Midbrain (tissue), 1 donor: ENCODE measurements at regions not wholly inside any gene's neighbourhood (a gene's known extent, or its start where the extent isn't known, plus 50 kb on each side); places are given as distances from the start of the nearest gene placed in this dataset.

Experiments used
- DNase-seq: peaks from one replicate; lab custom pipeline; 2025; lab: John Stamatoyannopoulos, UW

DNA sequence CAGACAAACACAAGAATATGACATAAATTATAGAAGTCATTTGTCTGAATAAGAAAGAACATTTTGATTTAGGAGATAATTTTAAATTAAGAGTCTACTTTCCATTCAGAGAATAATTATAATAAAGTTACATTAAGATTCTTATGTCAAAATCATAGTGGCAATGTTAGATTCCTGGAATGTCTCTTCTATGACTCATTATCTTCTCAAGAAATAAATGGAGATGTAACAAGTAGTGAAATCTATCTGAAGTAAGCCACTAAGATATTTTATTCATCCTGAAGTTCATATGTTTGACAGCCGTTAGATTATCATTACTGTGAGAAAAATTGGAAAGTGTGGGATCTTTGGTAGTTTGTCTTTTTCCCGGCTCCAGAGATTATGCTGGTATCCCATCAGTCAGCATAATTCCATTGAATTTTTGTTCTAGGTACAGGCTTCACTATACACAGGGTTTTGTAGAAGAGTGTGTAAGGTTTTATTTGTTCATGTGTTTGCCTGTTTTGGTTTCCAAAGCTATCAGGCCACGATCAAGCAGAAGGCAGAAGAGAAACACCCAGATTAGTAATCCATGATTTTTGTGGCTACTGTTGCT lies 1246.6 kb upstream of the LRRTM1 start:
- no peak for DNase-seq

DNA sequence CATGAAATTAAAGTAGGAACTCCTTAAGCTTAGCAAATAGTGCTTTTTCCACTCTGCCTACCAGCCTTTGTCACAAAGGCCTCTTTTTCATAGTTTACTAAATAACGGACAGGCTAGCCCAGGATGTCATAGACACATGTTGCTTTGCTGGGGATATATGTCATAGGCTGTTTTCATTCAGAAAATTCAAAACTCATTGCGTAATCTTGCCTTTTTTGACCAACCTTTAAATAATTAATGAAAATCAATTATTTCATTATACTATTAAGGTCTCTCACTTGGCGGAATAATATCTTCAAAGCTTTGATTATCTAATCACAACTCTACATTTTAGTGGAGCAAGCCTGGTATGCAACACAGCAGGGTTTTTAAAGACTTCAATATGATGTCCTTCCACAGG lies 1245.7 kb upstream of the LRRTM1 start:
- no peak for DNase-seq

DNA sequence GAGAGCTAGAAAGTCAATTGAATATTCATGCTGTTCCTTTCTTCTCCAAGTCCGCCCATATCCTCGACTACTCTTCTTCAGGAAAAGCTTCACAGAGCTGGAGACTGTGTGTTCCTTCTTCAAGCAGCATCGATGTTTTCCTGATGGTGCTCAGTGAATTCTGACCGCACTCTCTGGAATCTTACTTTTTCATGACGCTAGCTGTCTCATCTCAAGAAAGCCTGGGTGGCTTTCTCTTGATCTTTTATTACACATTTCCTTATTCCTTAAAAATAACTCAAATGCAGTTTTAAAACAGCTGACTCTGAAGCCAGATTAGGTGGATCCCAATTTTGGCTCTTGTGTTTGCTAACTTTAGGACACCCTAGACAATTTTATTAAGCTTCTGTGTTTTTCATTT lies 1245.1 kb upstream of the LRRTM1 start:
- DNase-seq = no peak

DNA sequence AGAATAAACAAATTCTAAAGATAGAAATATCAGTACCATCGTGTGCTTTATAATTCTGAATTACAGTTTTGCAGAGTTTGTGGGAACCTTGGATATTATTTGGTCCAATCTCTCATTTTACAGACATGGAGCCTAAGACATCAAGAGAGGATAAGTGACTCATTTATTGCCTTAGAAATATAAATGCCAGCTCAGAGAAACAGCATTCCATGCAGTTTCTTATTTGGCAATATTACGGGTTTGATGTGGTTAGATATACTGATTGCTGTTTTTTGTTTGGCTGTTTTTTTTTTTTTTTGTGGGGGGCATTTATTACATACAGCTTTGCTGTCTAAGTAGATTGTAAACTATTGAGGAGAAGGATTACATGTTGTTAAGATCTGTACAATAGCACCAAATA lies 1241.1 kb upstream of the LRRTM1 start:
- DNase-seq = no peak

DNA sequence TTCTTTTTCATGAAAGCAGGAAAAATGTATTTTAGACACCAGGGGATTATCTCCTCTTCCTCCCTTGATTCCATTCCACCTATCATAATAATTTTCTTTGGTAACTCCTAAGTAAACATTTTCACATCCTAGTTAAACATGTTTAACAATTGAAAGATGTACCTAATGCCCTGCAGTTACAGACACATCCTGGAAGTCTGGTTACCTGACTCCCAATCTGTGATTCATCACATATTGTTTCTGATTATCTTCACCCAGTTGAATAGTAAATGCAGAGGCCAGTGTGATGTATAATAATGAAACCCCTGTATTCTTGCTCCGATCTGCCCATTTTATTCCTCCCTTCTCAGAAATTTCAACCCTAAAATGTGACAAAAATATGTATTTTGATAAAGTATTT lies 1237.6 kb upstream of the LRRTM1 start:
- DNase-seq = no peak

DNA sequence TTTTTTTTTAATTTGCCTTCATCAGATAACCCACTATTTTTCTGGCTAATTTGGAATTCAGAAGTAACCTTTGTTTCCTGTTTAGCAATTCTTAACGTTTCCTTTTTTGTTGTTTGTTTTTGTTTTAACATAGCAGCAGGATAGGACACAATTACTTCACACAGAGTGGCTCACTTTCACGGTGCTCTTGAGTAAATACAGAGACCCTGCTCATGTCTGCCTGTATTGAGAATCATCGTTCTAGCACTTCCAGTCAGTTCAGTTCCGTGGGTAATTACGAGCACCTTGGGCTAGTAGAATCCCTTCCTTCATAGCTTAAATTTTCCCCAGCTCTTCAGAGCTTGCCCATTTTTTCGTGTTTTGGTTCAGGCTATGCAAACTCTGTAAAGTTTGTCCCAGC lies 1225.4 kb upstream of the LRRTM1 start:
- no peak for DNase-seq

DNA sequence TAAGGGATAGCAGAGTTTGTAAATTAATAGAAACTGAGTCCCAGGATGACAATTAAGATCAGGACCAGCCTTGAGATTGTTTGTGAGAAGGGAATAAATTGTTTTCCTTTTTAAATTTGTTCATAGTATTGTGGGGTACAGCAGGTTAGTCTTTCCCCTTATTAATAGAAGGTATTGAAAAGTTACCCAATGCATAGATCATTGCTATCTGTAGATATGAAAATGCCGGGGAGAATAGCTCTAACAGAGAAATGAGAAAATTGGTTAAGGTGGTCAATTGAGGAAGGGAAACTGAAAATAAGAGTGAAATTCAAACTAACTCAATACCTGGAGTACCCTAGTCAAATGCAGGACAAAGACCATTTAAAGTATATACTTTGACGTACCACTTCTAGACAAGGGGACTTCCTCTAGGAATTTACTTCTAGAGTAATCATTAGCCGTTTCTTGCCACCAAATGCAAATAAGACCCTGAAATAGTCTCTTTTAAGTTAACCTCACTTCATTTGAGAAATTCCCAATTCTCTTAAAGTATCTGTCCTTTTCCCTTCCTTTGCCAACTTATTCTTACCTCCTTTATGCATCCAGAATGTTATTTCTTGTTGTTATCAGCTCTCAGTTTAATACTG lies 1224.4 kb upstream of the LRRTM1 start:
- DNase-seq = no peak

DNA sequence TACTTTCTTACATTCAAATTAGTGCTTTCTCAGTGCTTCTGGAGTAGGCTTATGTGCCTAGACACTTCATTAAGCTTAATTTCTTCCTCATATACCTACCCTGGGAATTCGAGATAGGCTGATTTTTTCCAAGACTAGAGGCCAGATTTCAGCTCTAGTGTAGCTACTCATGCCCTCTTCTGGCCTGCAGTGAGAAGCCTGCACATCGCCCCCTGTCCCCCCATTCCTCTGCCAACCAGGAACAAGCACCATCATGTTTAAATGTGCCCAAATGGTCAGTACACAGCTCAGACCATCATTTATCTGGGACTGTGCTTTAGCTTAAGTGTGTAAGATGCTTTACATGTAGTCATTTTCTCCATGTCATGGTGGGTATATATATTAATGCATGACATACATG lies 1218.8 kb upstream of the LRRTM1 start:
- no peak for DNase-seq

DNA sequence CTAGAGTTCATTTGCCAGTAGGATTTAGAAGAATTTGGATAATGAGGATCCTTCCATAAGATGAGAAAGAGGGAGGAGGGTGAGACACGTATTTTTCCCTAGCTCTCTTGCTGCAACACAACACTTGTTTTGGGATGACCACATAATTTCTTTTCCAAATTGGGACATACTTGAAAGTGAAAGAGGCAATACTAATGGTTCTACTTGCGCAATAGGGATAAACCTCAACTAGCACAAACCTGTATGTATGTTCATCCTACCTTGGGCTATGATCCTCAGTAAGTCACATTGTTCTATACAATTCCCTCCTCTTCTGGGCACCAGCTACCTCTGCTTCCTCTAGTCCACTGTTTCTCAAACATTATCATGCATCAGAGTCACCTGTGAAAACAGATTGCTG lies 1208.8 kb upstream of the LRRTM1 start:
- DNase-seq = no peak

DNA sequence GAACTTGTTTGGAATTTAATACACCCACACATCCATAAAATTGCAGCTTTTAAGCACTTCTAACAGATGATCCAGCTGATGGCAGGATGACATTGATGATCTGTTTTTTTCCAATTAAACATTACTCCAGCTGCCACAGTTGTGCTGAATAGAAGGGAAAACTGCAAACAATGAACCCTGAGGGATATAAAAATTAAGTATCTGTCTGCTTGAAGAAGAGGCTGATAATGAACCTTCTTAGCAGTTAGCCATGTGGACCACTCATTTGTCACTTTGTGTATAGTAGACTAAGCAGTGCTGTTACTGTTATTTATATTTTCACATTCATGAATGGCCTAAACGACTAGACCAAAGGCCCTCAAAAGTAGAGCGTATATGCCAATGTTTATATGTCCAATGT lies 1201.0 kb upstream of the LRRTM1 start:
- DNase-seq = no peak

DNA sequence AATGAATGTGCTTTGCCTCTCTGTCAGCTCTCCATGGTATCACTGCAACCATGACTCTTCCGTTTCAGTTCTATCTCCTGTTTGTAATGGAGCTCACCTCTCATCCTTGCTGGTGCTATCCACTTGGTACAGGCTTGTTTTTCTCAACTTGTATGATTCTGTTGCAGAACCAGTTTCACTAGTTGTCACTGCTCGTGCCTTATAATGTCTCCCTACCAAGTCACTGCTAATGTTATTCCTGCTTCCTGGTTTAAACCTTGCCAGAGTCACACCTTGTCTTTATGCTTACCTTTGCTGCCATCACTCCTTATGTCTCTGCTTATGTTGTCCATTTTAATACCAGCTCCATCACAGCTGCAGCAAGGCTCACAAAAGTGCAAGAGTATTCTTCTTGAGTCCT lies 1191.0 kb upstream of the LRRTM1 start:
- no peak for DNase-seq

DNA sequence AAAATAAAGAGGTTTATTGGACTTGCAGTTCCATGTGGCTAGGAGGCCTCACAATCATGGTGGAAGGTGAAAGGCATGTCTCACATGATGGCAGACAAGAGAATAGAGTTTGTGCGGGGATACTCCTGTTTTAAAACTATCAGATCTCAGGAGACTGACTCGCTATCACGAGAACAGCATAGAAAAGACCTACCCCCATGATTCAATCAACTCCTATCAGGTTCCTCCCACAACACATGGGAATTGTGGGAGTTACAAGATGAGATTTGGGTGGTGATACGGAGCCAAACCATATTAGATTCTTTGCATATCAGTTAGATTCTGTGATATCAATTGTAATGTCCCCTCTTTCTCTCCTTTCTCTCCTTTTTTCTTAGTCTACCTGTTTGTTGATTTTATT lies 1178.7 kb upstream of the LRRTM1 start:
- no peak for DNase-seq

DNA sequence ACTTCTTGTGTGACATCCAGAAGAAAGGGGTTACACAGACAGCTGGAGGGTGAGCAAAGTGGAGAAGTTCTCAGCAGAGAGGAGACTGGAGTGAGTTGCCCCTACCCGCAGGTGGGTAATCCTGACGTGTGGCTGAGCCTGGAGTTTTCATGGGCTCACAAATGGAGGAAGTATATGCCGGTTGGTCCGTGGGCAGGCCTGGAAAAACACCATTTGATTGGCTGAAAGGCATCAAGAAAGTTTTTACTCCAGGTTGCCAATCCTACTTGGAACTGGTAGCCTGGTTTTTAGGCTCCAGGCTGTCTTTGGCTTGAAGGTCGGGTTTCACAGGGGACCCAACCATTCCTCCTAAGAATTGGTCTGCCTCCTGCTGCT lies 1177.4 kb upstream of the LRRTM1 start:
- no peak for DNase-seq

DNA sequence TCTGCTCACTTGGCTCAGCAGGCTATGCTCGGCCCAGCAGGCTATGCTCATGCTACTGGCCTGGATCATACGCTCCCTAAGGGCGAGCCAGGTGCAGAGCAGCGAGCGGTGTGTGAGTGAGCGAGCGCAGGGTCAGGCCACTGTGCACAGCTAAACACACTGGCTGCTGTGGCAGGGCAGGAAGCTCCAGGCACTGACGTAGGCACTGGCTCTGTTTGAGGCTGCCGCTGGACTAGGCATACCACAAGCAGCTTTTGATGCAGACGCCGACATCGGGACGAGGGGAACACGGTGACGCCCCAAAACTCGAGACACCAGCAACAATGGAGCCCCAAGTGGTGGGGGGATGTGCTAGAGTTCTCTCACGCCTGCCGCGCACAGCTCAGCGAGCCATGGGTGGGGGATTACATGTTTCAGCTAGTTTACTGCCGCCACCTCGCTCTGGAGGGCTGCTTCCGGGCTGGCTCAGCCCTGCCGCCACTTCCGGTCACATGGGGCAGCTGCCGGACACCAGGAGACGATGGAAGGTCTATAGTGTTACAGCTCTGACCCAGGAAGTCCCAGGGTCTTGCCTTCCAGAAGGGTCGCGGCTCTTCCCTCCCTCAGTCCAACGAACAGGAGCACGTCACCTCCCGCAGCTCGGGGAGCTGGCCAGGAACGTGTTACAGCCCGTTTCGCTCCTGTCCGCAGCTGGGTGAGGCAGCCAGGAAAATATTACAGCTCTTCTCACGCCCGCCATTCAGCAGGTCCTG lies 1176.9 kb upstream of the LRRTM1 start:
- no peak for DNase-seq

DNA sequence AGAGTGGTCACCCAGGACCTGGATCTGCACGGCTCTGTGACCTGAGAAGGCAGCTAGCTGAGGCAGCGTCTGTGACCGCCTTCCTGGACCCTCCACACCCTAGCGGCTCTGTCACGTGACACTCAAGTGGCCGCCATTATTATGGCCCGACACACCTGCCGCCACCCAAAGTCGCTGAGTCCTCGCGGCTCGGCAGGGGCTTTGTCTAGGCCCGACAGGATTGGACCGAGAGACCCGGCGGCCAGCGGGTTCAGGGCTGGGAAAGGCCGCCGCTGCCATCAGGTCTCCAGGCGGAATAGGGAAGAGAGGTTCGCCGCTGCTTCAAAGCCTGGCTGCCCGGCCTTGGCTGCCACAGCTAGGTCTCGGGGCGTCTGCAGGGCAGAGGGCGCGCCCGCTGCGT lies 1162.5 kb upstream of the LRRTM1 start:
- DNase-seq = no peak

DNA sequence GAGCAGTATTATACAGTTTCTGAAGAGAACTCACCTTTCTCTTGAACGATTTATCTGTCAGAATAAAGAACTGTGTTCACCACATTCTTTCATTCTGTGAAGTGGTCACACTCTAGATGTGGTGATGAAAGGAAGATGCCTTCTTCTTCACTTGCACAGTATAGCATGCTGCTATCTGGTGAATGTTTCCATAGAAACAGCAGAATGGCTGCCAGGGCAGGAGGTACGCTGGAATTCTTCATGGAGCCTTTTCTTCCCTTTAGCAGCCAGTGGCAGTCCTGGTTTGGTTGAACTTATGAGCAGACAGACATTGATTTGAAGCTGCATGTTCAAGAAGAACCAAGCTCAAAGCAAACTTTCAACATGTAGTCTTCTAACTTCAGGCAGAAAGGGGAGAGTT lies 1157.9 kb upstream of the LRRTM1 start:
- DNase-seq = no peak

DNA sequence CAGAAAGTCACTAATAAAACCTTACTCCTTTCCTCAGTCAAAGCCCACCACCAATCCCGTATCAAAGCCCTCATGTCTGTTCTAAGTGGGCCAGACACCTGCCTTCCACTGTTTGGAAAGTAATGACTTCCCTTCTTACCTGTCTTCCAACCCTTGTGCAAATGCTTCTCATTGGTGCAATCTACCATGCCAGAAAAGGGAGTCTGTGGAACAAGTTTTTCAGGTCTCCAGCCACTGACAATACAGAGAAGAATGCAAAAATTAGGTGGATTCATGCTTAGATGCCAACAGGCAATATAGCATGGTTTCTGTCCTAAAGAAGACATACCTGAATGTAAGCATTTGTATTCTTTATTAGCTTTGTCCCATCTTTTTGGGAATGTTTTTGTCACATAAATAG lies 1140.6 kb upstream of the LRRTM1 start:
- DNase-seq = no peak

DNA sequence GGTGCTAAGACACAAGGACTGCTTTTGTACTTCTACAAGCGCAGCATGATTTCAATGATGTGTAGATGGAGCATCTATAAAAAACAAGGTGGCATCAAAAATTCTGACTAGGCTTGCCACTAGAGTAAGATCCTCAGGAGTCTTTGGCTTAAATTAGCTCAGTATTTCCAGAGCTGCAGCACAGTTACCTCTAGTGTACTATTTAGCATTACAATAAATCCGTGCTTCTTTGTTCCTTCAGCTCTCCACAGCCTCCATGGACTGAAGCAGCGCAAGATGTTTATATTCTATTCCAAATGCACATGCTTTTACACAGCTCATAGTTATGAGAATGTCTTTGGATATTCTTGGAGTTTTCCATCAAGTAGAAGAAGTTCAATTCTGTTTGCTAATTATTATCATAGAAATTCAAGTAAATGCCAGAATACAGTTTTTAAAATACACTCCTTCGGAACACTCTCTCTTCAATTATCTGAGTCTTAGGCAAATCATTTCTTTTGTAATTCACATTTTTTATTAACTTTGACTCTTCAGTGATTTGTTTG lies 1133.0 kb upstream of the LRRTM1 start:
- DNase-seq = no peak

DNA sequence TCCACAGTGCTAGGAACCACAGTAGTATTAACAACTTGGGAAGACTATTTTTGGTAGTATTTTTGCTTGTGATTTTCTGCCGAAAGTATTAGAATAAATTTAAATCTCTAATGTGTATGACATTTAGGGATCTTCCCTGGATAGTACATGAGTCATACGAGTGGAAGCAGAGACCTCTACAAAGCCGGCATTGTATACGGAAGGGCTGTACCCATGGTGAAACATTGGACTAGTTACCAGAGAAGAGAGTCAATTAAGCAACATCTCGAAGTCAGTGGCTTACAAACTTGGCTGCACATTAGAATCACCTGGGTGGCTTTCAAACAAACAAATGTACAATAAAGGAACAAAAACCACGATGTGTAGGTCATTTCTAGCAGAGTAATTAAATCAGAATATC lies 1131.7 kb upstream of the LRRTM1 start:
- no peak for DNase-seq

DNA sequence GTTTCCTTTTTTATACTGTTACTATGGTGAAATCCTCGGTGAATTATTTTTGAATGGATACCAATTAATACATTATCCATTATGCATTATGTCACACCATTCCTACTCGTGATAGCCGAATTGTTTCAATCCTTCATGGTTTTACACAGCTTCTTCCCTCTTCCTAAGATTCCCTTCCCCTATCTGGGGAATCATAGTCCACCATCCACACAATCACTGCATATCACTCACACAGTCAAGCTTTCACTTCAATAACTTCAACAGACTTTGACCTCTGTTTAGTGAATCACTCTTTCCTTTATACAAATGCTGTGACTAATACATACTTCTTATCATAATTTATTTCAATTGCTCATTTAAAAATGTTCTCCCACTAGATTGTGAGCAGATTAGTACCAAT lies 1108.1 kb upstream of the LRRTM1 start:
- no peak for DNase-seq

DNA sequence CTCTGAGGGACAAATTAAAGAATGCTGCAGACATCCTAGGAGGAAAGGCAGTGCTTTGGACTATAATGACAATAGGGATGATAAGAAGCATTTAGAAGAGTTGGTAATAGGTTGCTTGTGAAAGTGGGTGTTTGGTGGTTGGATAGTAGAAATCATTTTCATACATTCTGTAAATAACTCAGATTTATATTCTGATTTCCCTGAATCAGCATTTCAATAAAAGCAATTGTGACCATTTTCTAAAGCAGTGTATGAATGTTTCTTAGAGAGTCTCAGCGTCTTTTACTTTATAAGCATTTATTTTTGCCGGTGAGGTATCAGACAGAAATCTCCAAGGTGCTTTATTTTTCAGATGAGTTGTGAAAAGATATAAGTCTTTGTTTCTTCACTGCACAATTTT lies 1099.0 kb upstream of the LRRTM1 start:
- DNase-seq = no peak

DNA sequence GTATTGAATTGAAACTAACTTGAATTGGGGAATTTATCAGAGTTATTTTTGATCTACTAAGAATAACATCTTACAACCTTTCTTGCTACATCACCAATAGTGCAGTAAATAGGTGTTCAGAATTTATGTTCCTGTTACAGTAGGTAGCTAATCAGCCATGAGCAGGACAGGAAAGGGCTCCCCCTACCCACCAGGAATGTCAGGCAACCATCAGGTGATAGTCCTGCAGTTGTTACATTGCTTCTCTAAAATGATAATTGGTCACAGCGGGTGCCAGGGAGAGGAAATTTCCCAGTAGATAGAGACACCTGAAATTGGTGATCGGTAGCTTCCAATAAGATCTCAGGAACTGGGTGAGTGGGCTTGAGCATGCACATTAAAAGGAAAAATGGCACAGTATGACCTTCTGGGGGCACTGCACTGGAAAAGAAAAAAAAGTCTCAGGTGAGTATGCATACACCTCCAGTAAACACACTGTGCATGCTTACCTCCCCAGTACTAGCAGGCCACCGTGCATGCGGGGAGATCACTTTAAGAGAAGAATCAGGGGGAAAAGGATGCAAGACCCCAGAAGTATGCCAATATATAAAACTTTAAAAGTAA lies 1092.0 kb upstream of the LRRTM1 start:
- no peak for DNase-seq

DNA sequence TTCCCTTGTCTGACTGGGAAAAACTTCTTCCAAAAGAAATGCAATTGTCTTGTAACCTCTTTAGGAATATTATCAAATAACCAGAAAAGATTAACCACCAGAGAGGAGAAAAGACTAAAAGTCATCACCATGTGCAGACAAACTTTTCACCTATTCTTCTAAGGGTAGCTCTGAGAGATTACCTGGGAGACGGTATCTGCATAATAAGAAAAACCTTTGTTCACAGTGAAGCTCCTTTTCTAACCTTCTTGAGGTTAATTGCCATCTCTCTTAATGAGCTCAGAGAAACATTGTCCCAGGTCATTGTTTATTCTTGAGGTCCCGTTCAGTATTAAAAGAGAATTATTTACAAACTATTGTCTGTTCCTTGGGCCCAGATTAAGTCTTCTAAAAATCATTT lies 1091.2 kb upstream of the LRRTM1 start:
- DNase-seq = no peak
